GM12878 (cell line): ENCODE measurements at regions not wholly inside any gene's neighbourhood (a gene's known extent, or its start where the extent isn't known, plus 50 kb on each side); places are given as distances from the start of the nearest gene placed in this dataset.

Source experiments
- ATAC-seq: fragments of 200-7000 bp; cut with Tn5 transposase; 3 replicates; pipeline ENCODE4 v1.9.1; 2020; ENCODE audit warnings: mild to moderate bottlenecking, moderate library complexity
- BruUV-seq: library from RNA; stranded (reverse); fragments of 400-500 nt; replicated peaks from 2 replicates; lab custom pipeline; 2021; lab: Mats Ljungman, UMichigan
- CTCF ChIA-PET: fragments of 300-600 bp; sonication (Branson Sonifier 250); formaldehyde crosslinking; extraction: SDS; loops from one replicate; lab custom pipeline; 2021; ENCODE audit warnings: inconsistent platforms; lab: Yijun Ruan, JAX
- POLR2A ChIA-PET: fragments of 350-600 bp; formaldehyde crosslinking; extraction: SDS; loops from one replicate; lab custom pipeline; 2021; ENCODE audit warnings: inconsistent platforms; lab: Charles Lee
- RAD21 ChIA-PET: fragments of 300-600 bp; sonication (Branson Sonifier 250); formaldehyde crosslinking; loops from one replicate; lab custom pipeline; 2023; ENCODE audit warnings: antibody characterized with exemption; ENCODE audit not compliant: unreplicated experiment; lab: Charles Lee
- SMC1A ChIA-PET: fragments of 300-600 bp; sonication (Branson Sonifier 250); formaldehyde crosslinking; loops from one replicate; lab custom pipeline; 2023; ENCODE audit not compliant: unreplicated experiment, uncharacterized antibody; lab: Charles Lee
- DNase-seq: peaks from one replicate; pipeline ENCODE4 v3.0.0-alpha.2; 2011; ENCODE audit warnings: low read depth, low spot score
- FAIRE-seq: peaks from 3 replicates; lab custom pipeline; 2011; peaks lifted over from hg19 to GRCh38; lab: Jason Lieb, UNC
- H2AFZ ChIP-seq: 2 replicates; pipeline ENCODE4 v1.6.0; 2011; ENCODE audit warnings: low read depth, low read length, control low read depth; ENCODE audit not compliant: control insufficient read depth
- H3K27ac ChIP-seq: 2 replicates; pipeline ENCODE4 v1.5.1; 2011; ENCODE audit warnings: control low read depth; ENCODE audit not compliant: control insufficient read depth, insufficient read depth
- H3K27me3 ChIP-seq, 2 experiments: replicated peaks in 1 of 2; 2 replicates each; pipeline versions ENCODE4 v1.6.0 to v1.6.1; 2011; ENCODE audit warnings: low read length in 1 of 2; ENCODE audit not compliant: control insufficient read depth in 2 of 2, insufficient read depth in 2 of 2
- H3K36me3 ChIP-seq, 2 experiments: 2 replicates each; pipeline ENCODE4 v1.5.1; 2011; ENCODE audit warnings: low read length in 1 of 2; ENCODE audit not compliant: control insufficient read depth in 2 of 2, insufficient read depth in 2 of 2
- H3K4me1 ChIP-seq: 2 replicates; pipeline ENCODE4 v1.6.1; 2011; ENCODE audit warnings: mild to moderate bottlenecking, low read length, moderate library complexity, mixed read lengths; ENCODE audit not compliant: control insufficient read depth, insufficient read depth
- H3K4me2 ChIP-seq: 2 replicates; pipeline ENCODE4 v1.6.0; 2011; ENCODE audit warnings: control low read depth; ENCODE audit not compliant: control insufficient read depth, insufficient read depth
- H3K4me3 ChIP-seq: fragments of 200-600 bp; sonication (generic); 2 replicates; pipeline ENCODE4 v1.5.1; 2016
- H3K79me2 ChIP-seq: 2 replicates; pipeline ENCODE4 v1.6.0; 2011; ENCODE audit warnings: low read length; ENCODE audit not compliant: control insufficient read depth, insufficient read depth
- H3K9ac ChIP-seq: 2 replicates; pipeline ENCODE4 v1.8.0; 2011; ENCODE audit warnings: low read length, control low read depth, mixed read lengths; ENCODE audit not compliant: control insufficient read depth, insufficient read depth
- H3K9me3 ChIP-seq: replicated peaks from 3 replicates; pipeline ENCODE4 v1.5.1; 2011; ENCODE audit warnings: mild to moderate bottlenecking, low read length; ENCODE audit not compliant: control insufficient read depth, insufficient read depth
- H4K20me1 ChIP-seq: 2 replicates; pipeline ENCODE4 v1.6.0; 2011; ENCODE audit not compliant: control insufficient read depth, insufficient read depth
- DPF2 ChIP-seq: fragments of 450-650 bp; IDR thresholded peaks from 2 replicates; pipeline ENCODE4 v1.6.1; 2017; ENCODE audit warnings: mild to moderate bottlenecking
- ESRRA ChIP-seq: IDR thresholded peaks from 2 replicates; pipeline ENCODE4 v1.6.1; 2012; ENCODE audit warnings: mild to moderate bottlenecking, low read length, improper control_type of control experiment
- LARP7 ChIP-seq: fragments of 450-650 bp; IDR thresholded peaks from 2 replicates; pipeline ENCODE4 v1.6.1; 2017; ENCODE audit warnings: mild to moderate bottlenecking
- MYB ChIP-seq: fragments of 150-350 bp; IDR thresholded peaks from 2 replicates; pipeline ENCODE4 v1.6.1; 2014; ENCODE audit warnings: mild to moderate bottlenecking, low read depth, low read length, borderline replicate concordance
- NFYB ChIP-seq: IDR thresholded peaks from 2 replicates; pipeline ENCODE4 v1.6.1; 2011; ENCODE audit warnings: low read depth, mild to moderate bottlenecking, low read length, improper control_type of control experiment, moderate library complexity; ENCODE audit not compliant: insufficient read depth
- NR2C1 ChIP-seq: fragments of 450-650 bp; IDR thresholded peaks from 2 replicates; pipeline ENCODE4 v1.6.1; 2017; ENCODE audit warnings: antibody characterized with exemption, mild to moderate bottlenecking, moderate library complexity
- NR2C2 ChIP-seq: IDR thresholded peaks from 2 replicates; pipeline ENCODE4 v1.6.1; 2011; ENCODE audit warnings: borderline replicate concordance, low read depth; ENCODE audit not compliant: control insufficient read depth, insufficient read length
- PML ChIP-seq: IDR thresholded peaks from 2 replicates; pipeline ENCODE4 v1.6.1; 2012; ENCODE audit warnings: low read length, inconsistent platforms
- RB1 ChIP-seq: fragments of 450-650 bp; formaldehyde crosslinking; IDR thresholded peaks from 2 replicates; pipeline ENCODE4 v1.6.1; 2017; ENCODE audit warnings: mild to moderate bottlenecking, borderline replicate concordance
- RELB ChIP-seq: fragments of 450-650 bp; IDR thresholded peaks from 2 replicates; pipeline ENCODE4 v1.6.1; 2017; ENCODE audit warnings: low read depth, mild to moderate bottlenecking, moderate library complexity
- YBX1 ChIP-seq: fragments of 450-650 bp; IDR thresholded peaks from 2 replicates; pipeline ENCODE4 v1.6.1; 2016; ENCODE audit warnings: antibody characterized with exemption
- ZNF384 ChIP-seq: IDR thresholded peaks from 2 replicates; pipeline ENCODE4 v1.6.1; 2012; ENCODE audit warnings: low read depth, mild to moderate bottlenecking, low read length, improper control_type of control experiment, borderline replicate concordance
- WGBS: methylation state at CpG from one replicate; pipeline ENCODE4 v1.1.6; 2016; ENCODE audit warnings: low lambda C conversion rate; ENCODE audit not compliant: insufficient replicate concordance, insufficient coverage; ENCODE audit errors: missing lambda C conversion rate; 5-methylcytosine and 5-hydroxymethylcytosine counted together
- in situ Hi-C: fragments of 300-500 bp; cut with MboI; formaldehyde crosslinking; loops from 9 replicates; pipeline ENCODE4 v1.14.3; 2018; ENCODE audit warnings: mixed read lengths
- intact Hi-C: fragments of 100-400 bp; cut with micrococcal nuclease; formaldehyde crosslinking; loops from one replicate; pipeline ENCODE4 v1.14.2; 2022; ENCODE audit not compliant: unreplicated experiment
- TF ChIP-seq, protein P1 (sequence below): fragments of 450-650 bp; IDR thresholded peaks from 2 replicates; pipeline ENCODE4 v1.6.1; 2018; ENCODE audit warnings: mild to moderate bottlenecking, low read depth, moderate library complexity; ENCODE audit not compliant: partially characterized antibody
- TF ChIP-seq, protein P2 (sequence below): IDR thresholded peaks from 2 replicates; pipeline ENCODE4 v1.6.1; 2011; ENCODE audit warnings: borderline replicate concordance, low read depth, mild to moderate bottlenecking, moderate library complexity, mixed read lengths, low read length; ENCODE audit not compliant: insufficient read depth; ENCODE audit errors: extremely low read length
- TF ChIP-seq, protein P3 (sequence below): fragments of 450-650 bp; IDR thresholded peaks from 2 replicates; pipeline ENCODE4 v1.6.1; 2014; ENCODE audit warnings: mild to moderate bottlenecking

DNA sequence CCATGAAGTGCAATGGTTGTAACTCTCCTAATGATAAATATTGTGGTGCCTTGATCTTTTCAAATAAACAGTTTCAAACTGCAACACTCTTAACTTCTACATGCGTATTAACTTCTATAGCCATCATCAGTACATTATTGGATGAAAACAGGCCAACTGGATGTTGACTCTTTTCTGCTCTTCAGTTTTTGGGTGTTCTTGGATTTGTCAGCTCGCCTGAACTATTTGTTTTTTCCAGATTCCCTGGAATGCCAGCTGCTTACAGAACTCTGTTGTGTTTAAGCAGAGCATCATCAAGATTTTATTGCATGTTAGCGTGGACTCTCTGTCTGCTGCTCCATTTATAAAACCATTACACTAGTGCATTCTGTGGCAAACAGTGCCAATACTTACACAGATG lies 626.1 kb downstream of the HDGFL1 start (continued):
- TF ChIP-seq, protein P1, sequence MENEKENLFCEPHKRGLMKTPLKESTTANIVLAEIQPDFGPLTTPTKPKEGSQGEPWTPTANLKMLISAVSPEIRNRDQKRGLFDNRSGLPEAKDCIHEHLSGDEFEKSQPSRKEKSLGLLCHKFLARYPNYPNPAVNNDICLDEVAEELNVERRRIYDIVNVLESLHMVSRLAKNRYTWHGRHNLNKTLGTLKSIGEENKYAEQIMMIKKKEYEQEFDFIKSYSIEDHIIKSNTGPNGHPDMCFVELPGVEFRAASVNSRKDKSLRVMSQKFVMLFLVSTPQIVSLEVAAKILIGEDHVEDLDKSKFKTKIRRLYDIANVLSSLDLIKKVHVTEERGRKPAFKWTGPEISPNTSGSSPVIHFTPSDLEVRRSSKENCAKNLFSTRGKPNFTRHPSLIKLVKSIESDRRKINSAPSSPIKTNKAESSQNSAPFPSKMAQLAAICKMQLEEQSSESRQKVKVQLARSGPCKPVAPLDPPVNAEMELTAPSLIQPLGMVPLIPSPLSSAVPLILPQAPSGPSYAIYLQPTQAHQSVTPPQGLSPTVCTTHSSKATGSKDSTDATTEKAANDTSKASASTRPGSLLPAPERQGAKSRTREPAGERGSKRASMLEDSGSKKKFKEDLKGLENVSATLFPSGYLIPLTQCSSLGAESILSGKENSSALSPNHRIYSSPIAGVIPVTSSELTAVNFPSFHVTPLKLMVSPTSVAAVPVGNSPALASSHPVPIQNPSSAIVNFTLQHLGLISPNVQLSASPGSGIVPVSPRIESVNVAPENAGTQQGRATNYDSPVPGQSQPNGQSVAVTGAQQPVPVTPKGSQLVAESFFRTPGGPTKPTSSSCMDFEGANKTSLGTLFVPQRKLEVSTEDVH = no peak
- TF ChIP-seq RB1 (no peak), ZNF384 (no peak)
- TF ChIP-seq, protein P2, sequence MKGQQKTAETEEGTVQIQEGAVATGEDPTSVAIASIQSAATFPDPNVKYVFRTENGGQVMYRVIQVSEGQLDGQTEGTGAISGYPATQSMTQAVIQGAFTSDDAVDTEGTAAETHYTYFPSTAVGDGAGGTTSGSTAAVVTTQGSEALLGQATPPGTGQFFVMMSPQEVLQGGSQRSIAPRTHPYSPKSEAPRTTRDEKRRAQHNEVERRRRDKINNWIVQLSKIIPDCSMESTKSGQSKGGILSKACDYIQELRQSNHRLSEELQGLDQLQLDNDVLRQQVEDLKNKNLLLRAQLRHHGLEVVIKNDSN = no peak

DNA sequence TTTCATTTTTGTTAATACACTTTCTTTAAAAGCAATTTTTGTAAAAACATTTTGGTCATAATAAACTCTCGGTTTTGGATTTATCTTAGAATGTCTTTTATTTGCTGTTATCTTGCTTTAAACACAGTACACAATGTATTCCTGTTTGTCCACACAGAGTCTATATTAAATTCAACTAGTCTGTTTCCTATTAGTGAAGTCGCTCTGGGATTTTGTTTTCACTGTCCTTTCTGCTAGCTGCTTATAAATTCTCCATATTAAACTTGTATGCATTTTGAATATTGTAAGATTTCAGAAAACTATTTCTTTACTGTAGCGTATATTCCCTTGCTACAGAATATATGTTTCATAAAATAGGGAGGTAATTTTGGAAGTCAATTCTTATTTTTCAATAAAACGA lies 630.2 kb downstream of the HDGFL1 start:
- in situ Hi-C loops (no loop called here), intact Hi-C loops (no loop called here)
- FAIRE-seq (no peak), ATAC-seq (no peak), DNase-seq (no peak)
- 24% methylated on average over 4 of the region's 4 CpGs for WGBS
- no peak overlapping the region for H3K4me3 ChIP-seq
- H3K4me1 ChIP-seq = no peaks in the 10 kb centered on the region
- BruUV-seq = no TSS peak
- no peak overlapping the region for H2AFZ ChIP-seq
- H3K79me2 ChIP-seq = no peaks in the 10 kb centered on the region
- no peaks in the 10 kb centered on the region for H3K36me3 ChIP-seq
- no peak overlapping the region for H3K4me2 ChIP-seq
- RAD21 ChIA-PET = no interaction called here
- CTCF ChIA-PET = no interaction called here
- no peaks in the 10 kb centered on the region for H3K27me3 ChIP-seq
- SMC1A ChIA-PET = interaction anchor here (0.6 kb wide), 1 partner anchor 1055 kb away, joined by 4 read pairs; no protein-coding TSS in a partner anchor
- H4K20me1 ChIP-seq = no peaks in the 10 kb centered on the region
- POLR2A ChIA-PET = no interaction called here
- no peaks in the 10 kb centered on the region for H3K9me3 ChIP-seq
- no peak overlapping the region for H3K9ac ChIP-seq
- no peak overlapping the region for H3K27ac ChIP-seq
- no peak for TF ChIP-seq ESRRA
- no peak for TF ChIP-seq RELB
- no peak for TF ChIP-seq LARP7
- no peak for TF ChIP-seq NR2C1
- TF ChIP-seq MYB = no peak
- TF ChIP-seq PML = no peak
- TF ChIP-seq, protein P3, sequence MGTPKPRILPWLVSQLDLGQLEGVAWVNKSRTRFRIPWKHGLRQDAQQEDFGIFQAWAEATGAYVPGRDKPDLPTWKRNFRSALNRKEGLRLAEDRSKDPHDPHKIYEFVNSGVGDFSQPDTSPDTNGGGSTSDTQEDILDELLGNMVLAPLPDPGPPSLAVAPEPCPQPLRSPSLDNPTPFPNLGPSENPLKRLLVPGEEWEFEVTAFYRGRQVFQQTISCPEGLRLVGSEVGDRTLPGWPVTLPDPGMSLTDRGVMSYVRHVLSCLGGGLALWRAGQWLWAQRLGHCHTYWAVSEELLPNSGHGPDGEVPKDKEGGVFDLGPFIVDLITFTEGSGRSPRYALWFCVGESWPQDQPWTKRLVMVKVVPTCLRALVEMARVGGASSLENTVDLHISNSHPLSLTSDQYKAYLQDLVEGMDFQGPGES = no peak
- TF ChIP-seq DPF2 = no peak
- TF ChIP-seq NR2C2 = no peak
- TF ChIP-seq NFYB = no peak
- TF ChIP-seq YBX1 = no peak
